22Rv1 (cell line): ENCODE measurements at regions not wholly inside any gene's neighbourhood (a gene's known extent, or its start where the extent isn't known, plus 50 kb on each side); places are given as distances from the start of the nearest gene placed in this dataset.

ENCODE experiments used
- H3K27ac ChIP-seq: fragments of 450-650 bp; 2 replicates; pipeline ENCODE4 v1.5.1; 2017
- CTCF ChIP-seq: fragments of 450-650 bp; IDR thresholded peaks from 2 replicates; pipeline ENCODE4 v1.5.1; 2017; ENCODE audit warnings: mild to moderate bottlenecking
- ZFX ChIP-seq: fragments of 450-650 bp; IDR thresholded peaks from 2 replicates; pipeline ENCODE4 v1.6.1; 2017; ENCODE audit warnings: antibody characterized with exemption, borderline replicate concordance

GRCh38 chr4:18513861-18514260, 492.3 kb upstream of the LCORL start:
- H3K27ac ChIP-seq = no peak overlapping the region
- no peak for TF ChIP-seq ZFX
- no peak for TF ChIP-seq CTCF

GRCh38 chr4:18512718-18513117, 491.2 kb upstream of the LCORL start:
- no peak overlapping the region for H3K27ac ChIP-seq
- TF ChIP-seq ZFX = no peak
- TF ChIP-seq CTCF = no peak

GRCh38 chr4:18511727-18512126, 490.2 kb upstream of the LCORL start:
- no peak for TF ChIP-seq CTCF
- no peak overlapping the region for H3K27ac ChIP-seq

GRCh38 chr4:18508786-18509185, 487.2 kb upstream of the LCORL start:
- TF ChIP-seq CTCF (no peak), ZFX (no peak)
- no peak overlapping the region for H3K27ac ChIP-seq

GRCh38 chr4:18480928-18481327, 459.4 kb upstream of the LCORL start:
- no peak overlapping the region for H3K27ac ChIP-seq
- TF ChIP-seq CTCF (no peak), ZFX (no peak)

- no peak overlapping the region for H3K27ac ChIP-seq
- TF ChIP-seq ZFX (no peak), CTCF (no peak)
Measured at GRCh38 chr4:18480342-18480741, 458.8 kb upstream of the LCORL start.

GRCh38 chr4:18479825-18480224, 458.3 kb upstream of the LCORL start:
- TF ChIP-seq ZFX (no peak), CTCF (no peak)
- no peak overlapping the region for H3K27ac ChIP-seq
